ENCODE measurements at regions not wholly inside any gene's neighbourhood (a gene's known extent, or its start where the extent isn't known, plus 50 kb on each side); places are given as distances from the start of the nearest gene placed in this dataset.
A peak's percentile ranks its signal among the peaks of the same experiment; 100 is the strongest.

GRCh38 chr22:49582181-49582580 lies 245.5 kb downstream of the BRD1 start (continued):
- TF ChIP-seq ZNF2 (tag by site-specific recombination; IDR thresholded peaks at IDR 0.05), result no peak

- H3K27ac ChIP-seq (ENCODE audit: extremely low read depth, low read depth, low read length), result no peak overlapping the region
- H3K4me1 ChIP-seq (ENCODE audit: control insufficient read depth, insufficient read depth, low read length), result no peaks in the 10 kb centered on the region
- ChIA-PET CTCF (no interaction called here), POLR2A (no interaction called here)
- peak; percentile 27; the same call in 1 of the 2 replicates for TF ChIP-seq EGR2 (tag by site-specific recombination; IDR thresholded peaks at IDR 0.05; ENCODE audit: low read depth)
- no peak for TF ChIP-seq ZNF112 (tag by site-specific recombination; IDR thresholded peaks at IDR 0.05)
- no peak overlapping the region for H3K4me3 ChIP-seq (ENCODE audit: low read depth, low read length)
- no peaks in the 10 kb centered on the region; a peak in 1 of 3 replicates for H3K36me3 ChIP-seq (ENCODE audit: control insufficient read depth in 2 of 2, insufficient read depth in 1 of 2, low read length in 2 of 2)
- no peaks in the 10 kb centered on the region for H3K9me3 ChIP-seq (ENCODE audit: control insufficient read depth, insufficient read depth, low read depth, low read length)
These were observed 247.6 kb downstream of the BRD1 start for GRCh38 chr22:49580024-49580423.

GRCh38 chr22:49577168-49578060 lies 250.3 kb downstream of the BRD1 start:
- TF ChIP-seq ZNF623 (tag by site-specific recombination; IDR thresholded peaks at IDR 0.05) (no peak), ZFP69B (tag by site-specific recombination; IDR thresholded peaks at IDR 0.05) (no peak), MZF1 (tag by site-specific recombination; IDR thresholded peaks at IDR 0.05; ENCODE audit: borderline replicate concordance) (no peak), ZSCAN16 (tag by site-specific recombination; IDR thresholded peaks at IDR 0.05) (no peak), ZBTB7A (tag by site-specific recombination; IDR thresholded peaks at IDR 0.05; ENCODE audit: low read depth) (no peak), ZNF146 (tag by site-specific recombination; IDR thresholded peaks at IDR 0.05) (no peak), REPIN1 (tag by site-specific recombination; IDR thresholded peaks at IDR 0.05; ENCODE audit: low read depth) (no peak), ZBTB26 (tag by site-specific recombination; optimal IDR thresholded peaks at IDR 0.05) (no peak), ZNF211 (tag by site-specific recombination; IDR thresholded peaks at IDR 0.05; ENCODE audit: low read depth) (no peak), ZNF37A (tag by site-specific recombination; IDR thresholded peaks at IDR 0.05) (no peak), YY1 (tag by site-specific recombination; IDR thresholded peaks at IDR 0.05) (no peak), ZNF202 (tag by site-specific recombination; IDR thresholded peaks at IDR 0.05; ENCODE audit: borderline replicate concordance) (no peak), SP7 (tag by site-specific recombination; IDR thresholded peaks at IDR 0.05) (no peak), ZNF518A (tag by site-specific recombination; conservative IDR thresholded peaks at IDR 0.05; ENCODE audit: low read depth) (no peak), ZNF366 (tag by site-specific recombination; conservative IDR thresholded peaks at IDR 0.05) (no peak), ZNF654 (tag by site-specific recombination; IDR thresholded peaks at IDR 0.05; ENCODE audit: low read depth) (no peak), ZNF335 (tag by site-specific recombination; conservative IDR thresholded peaks at IDR 0.05) (no peak), ZNF704 (tag by site-specific recombination; IDR thresholded peaks at IDR 0.05) (no peak), ZNF580 (tag by site-specific recombination; IDR thresholded peaks at IDR 0.05) (no peak)
- ChIA-PET POLR2A (no interaction called here), CTCF (no interaction called here)
- H3K27ac ChIP-seq (ENCODE audit: extremely low read depth, low read depth, low read length), result no peak overlapping the region
- no peaks in the 10 kb centered on the region; a peak in 1 of 3 replicates for H3K36me3 ChIP-seq (ENCODE audit: control insufficient read depth in 2 of 2, insufficient read depth in 1 of 2, low read length in 2 of 2)
- no peaks in the 10 kb centered on the region for H3K4me1 ChIP-seq (ENCODE audit: control insufficient read depth, insufficient read depth, low read length)
- no peaks in the 10 kb centered on the region for H3K9me3 ChIP-seq (ENCODE audit: control insufficient read depth, insufficient read depth, low read depth, low read length)
- H3K4me3 ChIP-seq (ENCODE audit: low read depth, low read length), result no peak overlapping the region
